Natural killer cell (primary cell): ENCODE measurements at regions not wholly inside any gene's neighbourhood (a gene's known extent, or its start where the extent isn't known, plus 50 kb on each side); places are given as distances from the start of the nearest gene placed in this dataset.

Source experiments
- ATAC-seq, 3 donors: fragments of 150-1000 bp in 2 of 3; fragments of 200-7000 bp in 1 of 3; cut with Tn5 transposase; 1 replicate in 1 of 3; 2 replicates in 2 of 3; pipeline ENCODE4 v1.10.0; 2021; ENCODE audit warnings: mild to moderate bottlenecking in 2 of 3, moderate library complexity in 2 of 3
- DNase-seq, 2 donors: peaks; one replicate each; pipeline versions ENCODE4 v3.0.0 to v3.0.0-alpha.2; 2013 to 2021; ENCODE audit warnings: mixed read lengths in 1 of 2
- H3K27ac ChIP-seq: one replicate; pipeline ENCODE4 v1.5.1; 2013; ENCODE audit warnings: mild to moderate bottlenecking, low read length
- H3K27me3 ChIP-seq: one replicate; pipeline ENCODE4 v1.6.1; 2013; ENCODE audit warnings: low read length; ENCODE audit not compliant: control insufficient read depth, insufficient read depth
- H3K36me3 ChIP-seq: one replicate; pipeline ENCODE4 v1.6.1; 2013; ENCODE audit warnings: low read length; ENCODE audit not compliant: control insufficient read depth, insufficient read depth
- H3K4me1 ChIP-seq: one replicate; pipeline ENCODE4 v1.6.1; 2013; ENCODE audit warnings: low read length; ENCODE audit not compliant: control insufficient read depth, insufficient read depth
- H3K4me3 ChIP-seq: one replicate; pipeline ENCODE4 v1.5.1; 2013; ENCODE audit warnings: low read length
- H3K9me3 ChIP-seq: one replicate; pipeline ENCODE4 v1.6.1; 2013; ENCODE audit warnings: low read length; ENCODE audit not compliant: control insufficient read depth, insufficient read depth
- H3K27ac Mint-ChIP-seq, 2 donors: one replicate each; pipeline ENCODE4 v1.8.0; 2022; ENCODE audit warnings: mild to moderate bottlenecking in 2 of 2, mixed read lengths in 2 of 2, moderate library complexity in 1 of 2
- H3K27me3 Mint-ChIP-seq, 2 donors: one replicate each; pipeline ENCODE4 v1.8.0; 2022; ENCODE audit warnings: low read depth in 2 of 2, mixed read lengths in 2 of 2
- H3K36me3 Mint-ChIP-seq: one replicate; pipeline ENCODE4 v1.8.0; 2022; ENCODE audit warnings: mixed read lengths
- H3K4me1 Mint-ChIP-seq, 2 donors: one replicate each; pipeline ENCODE4 v1.8.0; 2022; ENCODE audit warnings: mixed read lengths in 2 of 2
- H3K4me3 Mint-ChIP-seq: one replicate; pipeline ENCODE4 v1.8.0; 2022; ENCODE audit warnings: mild to moderate bottlenecking, moderate library complexity, mixed read lengths
- H3K9me3 Mint-ChIP-seq, 2 donors: one replicate each; pipeline ENCODE4 v1.8.0; 2022; ENCODE audit warnings: mixed read lengths in 2 of 2
- CTCF ChIP-seq: fragments of 200-600 bp; IDR thresholded peaks from one replicate; pipeline ENCODE4 v1.8.0; 2022; ENCODE audit warnings: antibody characterized with exemption
- WGBS: methylation state at CpG from one replicate; pipeline ENCODE4 v1.1.7; 2013; ENCODE audit warnings: missing lambda C conversion rate; ENCODE audit not compliant: insufficient coverage; 5-methylcytosine and 5-hydroxymethylcytosine counted together
- intact Hi-C: fragments of 100-400 bp; cut with micrococcal nuclease; formaldehyde crosslinking; loops from one replicate; pipeline ENCODE4 v1.14.2; 2022

DNA sequence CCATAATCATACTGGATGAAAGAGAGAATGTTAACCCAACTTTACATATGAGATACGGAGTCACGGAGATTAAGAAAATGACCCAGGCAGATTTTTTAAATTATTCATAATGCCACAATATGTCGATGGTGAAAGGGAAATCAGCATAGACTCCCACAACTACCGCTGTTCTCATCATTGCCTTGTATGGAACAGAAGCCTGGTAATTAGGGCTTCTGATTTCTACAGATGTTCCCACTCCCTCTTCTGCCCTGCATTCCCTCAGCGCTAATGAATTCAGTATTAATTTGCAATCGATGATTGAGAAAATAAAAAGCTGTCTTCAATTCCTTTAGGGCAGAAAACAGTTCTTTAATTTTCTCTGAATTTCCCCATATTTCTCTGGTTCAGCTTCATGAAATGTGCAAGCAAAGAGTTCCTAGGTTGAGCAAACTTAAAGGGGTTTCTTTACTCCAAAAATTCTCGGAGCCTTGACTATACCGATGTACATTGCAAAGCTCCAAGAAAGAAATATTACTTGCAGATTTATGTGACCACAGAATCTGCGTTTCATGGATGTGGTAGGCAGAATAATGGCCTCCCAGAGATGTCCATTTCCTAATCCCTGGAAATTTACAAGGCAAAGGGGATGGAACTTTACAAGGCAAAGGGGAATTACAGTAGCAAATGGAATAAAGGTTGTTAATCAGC is 134.9 kb upstream of the ZC3H12C start:
- Histone ChIP-seq H3K27me3 (no peaks in the 10 kb centered on the region), H3K4me3 (no peak overlapping the region), H3K4me1 (no peaks in the 10 kb centered on the region), H3K36me3 (no peaks in the 10 kb centered on the region), H3K27ac (no peak overlapping the region), H3K9me3 (no peaks in the 10 kb centered on the region)
- Mint-ChIP-seq H3K4me1 (peaks cover 0 to 5% of the 10 kb centered on the region in 2 donors), H3K27me3 (no peaks in the 10 kb centered on the region), H3K9me3 (no peaks in the 10 kb centered on the region), H3K4me3 (no peak overlapping the region), H3K27ac (no peak overlapping the region), H3K36me3 (no peaks in the 10 kb centered on the region)
- ATAC-seq (no peak), DNase-seq (no peak)
- no peak for TF ChIP-seq CTCF
- intact Hi-C loops = no loop called here
- WGBS = 92% methylated on average over 8 of the region's 9 CpGs

- Mint-ChIP-seq H3K4me3 (no peak overlapping the region), H3K36me3 (no peaks in the 10 kb centered on the region), H3K27me3 (no peaks in the 10 kb centered on the region), H3K9me3 (no peaks in the 10 kb centered on the region), H3K27ac (no peak overlapping the region), H3K4me1 (peaks cover 0 to 5% of the 10 kb centered on the region in 2 donors)
- H3K4me3 ChIP-seq = no peak overlapping the region
- TF ChIP-seq CTCF = no peak
- no peaks in the 10 kb centered on the region for H3K27me3 ChIP-seq
- ATAC-seq = no peak
- no peak for DNase-seq
- 94% methylated on average over 1 of the region's 2 CpGs for WGBS
- no peaks in the 10 kb centered on the region for H3K36me3 ChIP-seq
- no peak overlapping the region for H3K27ac ChIP-seq
- H3K9me3 ChIP-seq = no peaks in the 10 kb centered on the region
- no peaks in the 10 kb centered on the region for H3K4me1 ChIP-seq
- intact Hi-C loops = no loop called here
These were observed 134.4 kb upstream of the ZC3H12C start for GRCh38 chr11:109958821-109959166.

DNA sequence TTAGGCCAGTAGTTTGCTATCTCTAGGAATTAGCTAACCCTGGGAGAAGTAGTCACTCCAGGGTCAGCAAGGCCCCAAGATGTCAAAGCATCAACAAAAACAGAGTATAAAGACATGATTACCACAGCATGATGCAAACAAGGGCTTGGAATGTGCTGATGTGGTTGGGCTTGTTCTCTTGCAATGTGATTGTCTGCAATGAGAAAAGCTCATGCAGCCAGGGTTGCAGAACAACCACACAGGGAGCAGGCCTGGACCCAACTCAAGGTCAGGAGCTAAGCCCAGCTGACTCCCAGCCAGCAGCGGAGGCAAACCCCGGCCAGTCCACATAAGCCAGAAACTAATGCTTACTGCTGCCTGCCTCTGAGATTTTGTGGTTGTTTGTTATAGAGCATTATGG is 132.4 kb upstream of the ZC3H12C start:
- ATAC-seq = no peak

More for the DNA sequence above, 132.4 kb upstream of the ZC3H12C start:
- Mint-ChIP-seq H3K27ac (no peak overlapping the region), H3K36me3 (no peaks in the 10 kb centered on the region), H3K27me3 (no peaks in the 10 kb centered on the region), H3K9me3 (no peaks in the 10 kb centered on the region), H3K4me3 (no peak overlapping the region), H3K4me1 (peaks cover 0 to 9% of the 10 kb centered on the region in 2 donors)
- Histone ChIP-seq H3K27me3 (no peaks in the 10 kb centered on the region), H3K4me3 (no peak overlapping the region), H3K4me1 (no peaks in the 10 kb centered on the region), H3K9me3 (no peaks in the 10 kb centered on the region), H3K36me3 (no peaks in the 10 kb centered on the region), H3K27ac (no peak overlapping the region)
- no peak for DNase-seq
- 94% methylated on average over 2 of the region's 2 CpGs for WGBS
- no peak for TF ChIP-seq CTCF
- intact Hi-C loops = no loop called here
